ENCODE measurements at regions not wholly inside any gene's neighbourhood (a gene's known extent, or its start where the extent isn't known, plus 50 kb on each side); places are given as distances from the start of the nearest gene placed in this dataset.
"Not testable (repeated sequence)": the region's sequence is repeated elsewhere in the genome, so short reads cannot be mapped to it uniquely, and the experiment has no call there.

DNA sequence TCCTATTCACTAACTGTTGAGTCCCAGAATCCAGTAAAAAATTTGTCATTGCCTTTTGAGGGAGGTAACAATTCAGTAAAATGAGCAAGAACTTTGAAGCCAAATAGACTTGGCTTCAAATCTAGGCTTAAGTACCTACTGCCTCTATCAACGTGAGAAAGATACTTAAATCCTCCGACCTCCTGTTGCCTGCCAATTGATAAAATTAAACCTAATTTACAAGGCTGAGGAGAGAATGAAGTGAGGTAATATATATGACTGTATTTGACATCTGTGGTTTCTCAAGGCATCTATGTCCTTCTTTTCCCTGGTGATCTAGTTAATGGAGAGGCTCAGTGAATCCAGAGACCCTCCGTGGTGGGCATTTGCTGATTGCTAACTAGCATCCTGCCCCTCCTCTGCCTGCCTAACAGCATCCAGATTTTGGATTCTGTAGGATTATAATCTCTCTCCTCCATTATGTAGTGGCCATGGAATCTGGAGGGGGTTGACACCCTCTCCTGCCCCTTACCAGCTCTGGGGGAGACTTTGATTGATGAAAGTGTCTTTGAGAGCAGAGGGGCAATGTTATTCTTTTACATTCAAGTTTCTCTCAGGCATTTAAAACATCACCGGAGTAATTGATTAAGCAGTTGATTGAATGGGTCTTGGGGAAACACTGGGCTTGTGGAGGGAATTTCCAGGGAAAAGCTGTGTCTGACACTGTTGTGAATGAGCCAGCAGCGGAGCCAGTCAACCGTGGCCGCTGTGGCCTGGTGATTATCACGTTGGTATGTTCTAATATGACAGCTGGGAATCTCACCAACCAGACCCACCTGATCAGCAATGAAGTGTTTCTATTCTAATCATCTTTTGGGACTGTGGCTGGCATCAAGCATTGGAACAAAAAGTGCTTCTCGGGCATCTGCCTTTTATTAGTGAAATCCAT is 140.7 kb upstream of the FAM78B start:
- DNase-seq = peak; percentile 43 to 86

- DNase-seq = not testable (repeated sequence)
Observed at GRCh38 chr1:166316306-166316705, 149.5 kb upstream of the FAM78B start.

GRCh38 chr1:166322470-166322869 is 155.7 kb upstream of the FAM78B start:
- DNase-seq = no peak

DNA sequence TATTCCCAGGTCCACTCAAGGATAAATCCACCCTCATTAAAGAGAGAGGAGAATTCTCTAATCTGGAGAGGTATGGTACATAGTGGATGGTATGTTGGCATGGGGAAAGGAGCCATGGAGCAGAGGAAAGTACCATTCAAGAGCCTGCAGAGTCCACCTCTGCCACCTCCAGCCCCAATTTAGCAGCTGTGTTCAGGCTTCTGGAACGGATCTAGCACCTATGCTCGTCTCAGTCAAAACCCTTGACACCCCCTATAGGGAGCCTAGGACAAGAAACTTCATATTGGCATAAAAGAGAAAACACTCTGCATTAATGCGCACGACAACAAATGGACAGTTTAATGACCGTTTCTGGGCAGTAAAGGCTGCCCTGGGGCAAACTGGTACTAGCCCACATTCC is 161.1 kb upstream of the FAM78B start:
- DNase-seq = peak in 1 of 2 experiments; percentile 6

GRCh38 chr1:166328956-166329355 is 162.2 kb upstream of the FAM78B start:
- no peak for DNase-seq

DNA sequence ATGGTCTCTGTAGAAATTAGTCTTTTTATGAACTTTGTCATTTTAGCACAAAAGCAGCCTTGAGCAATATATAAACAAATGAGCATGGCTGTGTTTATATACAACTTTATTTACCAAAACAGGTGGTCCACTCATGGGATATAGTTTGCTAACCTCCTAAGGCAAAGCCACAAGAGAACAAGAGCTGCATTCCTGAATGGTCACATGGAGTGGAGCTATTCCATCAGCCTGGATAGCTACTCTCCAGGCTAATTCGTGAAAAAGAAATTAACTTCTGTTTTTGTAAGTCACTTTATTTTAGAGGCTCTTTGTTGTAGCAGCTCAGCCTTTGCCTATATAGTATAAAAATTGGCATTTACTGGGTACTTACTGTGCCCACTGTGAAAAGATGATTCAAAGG is 163.3 kb upstream of the FAM78B start:
- DNase-seq = peak in 1 of 2 experiments; percentile 60

DNA sequence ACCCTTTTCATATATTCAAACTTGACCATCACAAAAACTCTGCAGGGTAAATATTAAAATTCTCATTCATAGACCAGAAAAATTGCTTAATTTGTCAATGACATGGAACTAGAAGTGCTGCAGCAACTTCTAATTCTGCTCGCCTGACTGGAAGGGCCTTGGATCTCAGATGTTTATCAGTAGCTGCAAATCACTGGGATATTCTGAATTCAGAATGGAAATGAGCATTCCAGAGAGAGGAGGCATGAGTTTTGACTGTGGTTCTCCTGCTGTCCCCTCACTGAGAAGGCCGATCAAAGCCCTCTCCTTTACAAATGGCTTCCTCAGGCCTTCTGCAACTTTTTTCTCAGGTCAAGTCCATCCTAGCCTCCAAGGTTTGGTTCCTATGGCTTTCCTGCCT is 171.3 kb upstream of the FAM78B start:
- DNase-seq = no peak

- DNase-seq = no peak
Observed at GRCh38 chr1:166340709-166341108, 173.9 kb upstream of the FAM78B start.

DNA sequence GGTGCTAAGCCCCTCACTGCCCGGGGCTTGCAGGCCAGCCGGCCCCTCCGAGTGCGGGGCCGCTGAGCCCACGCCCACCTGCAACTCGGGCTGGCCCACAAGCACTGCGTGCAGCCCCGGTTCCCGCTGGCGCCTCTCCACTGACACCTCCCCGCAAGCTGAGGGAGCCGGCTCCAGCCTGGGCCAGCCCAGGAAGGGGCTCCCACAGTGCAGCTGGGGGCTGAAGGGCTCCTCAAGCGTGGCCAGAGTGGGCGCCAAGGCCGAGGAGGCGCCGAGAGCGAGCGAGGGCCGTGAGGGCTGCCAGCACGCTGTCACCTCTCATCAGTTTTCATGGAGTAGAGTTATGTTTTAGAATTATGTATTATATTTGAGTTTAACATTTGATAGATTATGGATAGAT is 176.5 kb upstream of the FAM78B start:
- DNase-seq = no peak

DNA sequence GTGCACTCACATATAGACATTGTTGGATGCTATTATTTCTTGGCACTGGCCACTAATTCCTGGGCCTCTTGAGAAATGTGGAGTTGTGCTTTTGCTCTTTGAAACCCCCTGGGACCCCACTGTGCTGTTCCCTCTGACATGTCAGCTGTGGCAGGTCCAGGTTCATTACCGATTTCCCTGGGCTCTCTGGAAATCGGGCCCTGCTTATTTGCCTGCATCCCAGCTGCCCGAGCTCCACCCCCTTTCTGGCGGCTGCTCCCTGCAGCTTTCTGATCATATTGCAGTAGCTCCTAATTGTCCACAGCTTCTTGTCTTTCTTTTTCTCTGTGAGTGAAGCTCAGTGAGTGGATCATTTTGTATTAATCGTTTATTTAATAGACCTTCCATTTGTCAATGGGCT is 183.7 kb upstream of the FAM78B start:
- DNase-seq = peak; percentile 14 to 65

- no peak for DNase-seq
Observed at GRCh38 chr1:166351676-166352075, 184.9 kb upstream of the FAM78B start.

GRCh38 chr1:166353213-166353612 is 186.4 kb upstream of the FAM78B start:
- no peak for DNase-seq

DNA sequence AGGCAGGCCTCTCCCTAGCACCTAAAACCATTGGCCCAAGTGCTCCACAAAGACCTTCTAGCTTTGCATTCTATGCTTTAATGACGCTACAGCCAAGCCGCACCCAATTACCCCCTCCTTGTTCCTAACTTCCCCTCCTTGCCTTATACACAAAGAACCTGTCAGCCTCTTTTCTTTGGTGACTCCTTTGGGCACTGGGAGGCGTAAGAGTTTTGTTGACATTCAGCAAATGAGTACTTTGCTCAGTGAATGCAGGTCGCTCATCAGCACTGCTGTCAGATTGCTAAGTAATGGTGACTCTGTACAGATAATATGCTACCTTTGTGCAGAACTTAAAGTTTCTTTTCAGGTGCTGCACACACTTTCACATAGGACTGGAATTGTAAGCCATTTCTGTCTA is 187.6 kb upstream of the FAM78B start:
- peak in 1 of 2 experiments; percentile 8 for DNase-seq

- DNase-seq = peak in 1 of 2 experiments; percentile 40
Observed at GRCh38 chr1:166365081-166365480, 198.3 kb upstream of the FAM78B start.

- DNase-seq = no peak
Observed at GRCh38 chr1:166368030-166368429, 201.2 kb upstream of the FAM78B start.

- DNase-seq = no peak
Observed at GRCh38 chr1:166377896-166378295, 211.1 kb upstream of the FAM78B start.

GRCh38 chr1:166378805-166379204 is 212.0 kb upstream of the FAM78B start:
- no peak for DNase-seq

DNA sequence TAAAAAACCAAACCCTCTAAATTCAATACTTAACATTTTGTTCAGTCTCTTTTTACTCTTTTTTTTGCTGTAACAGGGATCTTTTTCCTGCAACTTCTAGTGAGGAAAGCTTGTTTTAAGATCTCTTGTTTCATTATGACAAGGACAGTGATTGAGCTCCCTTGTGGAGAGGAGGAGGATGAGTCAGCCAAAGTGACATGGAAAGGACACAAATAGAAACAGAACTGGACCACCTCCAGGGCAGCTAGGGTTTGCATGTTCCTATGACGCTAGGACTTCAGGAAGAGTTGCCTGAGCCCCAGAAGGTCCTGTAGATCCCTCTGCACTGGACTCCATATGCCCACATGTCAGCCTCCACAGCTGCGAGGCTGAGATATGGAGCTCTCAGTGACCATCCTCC is 212.6 kb upstream of the FAM78B start:
- no peak for DNase-seq

GRCh38 chr1:166383137-166383536 is 216.3 kb upstream of the FAM78B start:
- DNase-seq = peak; percentile 51 to 81

DNA sequence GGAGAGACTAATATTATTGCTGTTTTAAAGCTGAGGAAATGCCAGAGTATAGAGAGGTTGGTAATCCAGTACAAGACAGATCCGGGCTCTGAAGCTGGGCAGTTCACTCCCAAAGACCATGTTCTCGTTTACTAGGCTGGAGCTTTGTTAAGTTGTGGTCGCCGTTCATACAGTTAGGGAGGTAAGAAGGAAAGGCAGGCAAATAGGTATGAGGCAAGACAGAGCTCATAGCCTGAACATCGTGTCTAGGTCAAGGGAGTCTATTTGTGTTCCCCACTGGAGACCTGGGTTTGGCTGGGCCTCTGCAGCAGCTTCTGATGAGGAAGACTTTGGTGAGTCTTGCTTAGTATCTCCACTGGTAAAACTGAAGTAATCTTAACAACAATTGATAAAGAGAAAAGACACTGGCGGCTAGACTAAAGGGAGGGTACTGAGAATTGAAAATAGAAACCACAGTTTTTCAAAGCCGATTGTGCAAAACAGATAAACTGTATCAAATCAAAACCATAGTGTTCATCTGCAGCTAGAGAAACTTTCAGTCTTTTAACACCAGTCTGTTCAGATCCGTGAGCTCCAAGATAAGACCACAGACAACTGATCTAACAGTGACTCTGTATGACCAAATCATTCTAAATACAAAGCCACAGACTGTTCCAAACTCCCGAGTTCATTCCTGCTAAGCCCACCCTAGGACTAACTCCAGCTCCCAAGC is 217.0 kb upstream of the FAM78B start:
- DNase-seq = no peak

GRCh38 chr1:166384948-166385347 is 218.1 kb upstream of the FAM78B start:
- no peak for DNase-seq

DNA sequence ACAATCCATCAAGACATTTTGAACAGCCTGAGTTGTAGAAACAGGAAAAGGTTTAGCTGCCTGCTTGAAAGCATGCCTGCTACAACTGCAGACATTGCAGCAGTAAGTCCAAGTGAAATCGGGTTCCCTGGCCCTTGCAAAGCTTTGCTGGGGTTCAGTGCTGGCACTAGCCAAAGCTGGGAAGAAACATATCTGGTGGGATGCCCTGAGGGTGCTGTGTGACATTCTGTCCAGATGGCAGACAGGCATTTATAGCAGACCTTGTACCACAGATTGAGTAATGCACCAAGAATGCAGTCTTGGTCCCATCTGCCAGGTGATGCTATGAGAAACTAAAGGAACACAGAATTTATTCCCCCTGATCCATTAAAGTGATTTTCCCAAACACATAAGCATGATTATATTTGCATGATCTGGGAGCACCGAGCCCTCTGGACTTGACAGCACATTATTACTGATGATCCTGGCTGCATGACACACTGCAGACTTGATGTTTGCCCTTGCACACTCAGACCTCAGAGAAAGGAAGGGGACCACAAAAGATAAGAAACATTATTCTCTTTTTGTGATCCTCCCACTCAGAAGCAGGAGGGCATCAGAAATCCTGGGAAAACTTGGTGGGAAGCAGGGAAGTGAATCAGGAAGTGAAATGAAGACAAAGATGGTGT is 223.7 kb upstream of the FAM78B start:
- DNase-seq = peak; percentile 37 to 69

- DNase-seq = peak; percentile 42 to 64
Observed at GRCh38 chr1:166391279-166392066, 224.7 kb upstream of the FAM78B start.
